ACC112 (cell line): ENCODE measurements at regions not wholly inside any gene's neighbourhood (a gene's known extent, or its start where the extent isn't known, plus 50 kb on each side); places are given as distances from the start of the nearest gene placed in this dataset.

Experiments
- H2AFZ ChIP-seq: fragments of 200-600 bp; sonication (generic); one replicate; pipeline ENCODE4 v1.6.0; 2017; ENCODE audit warnings: antibody characterized with exemption, low read length; ENCODE audit not compliant: unreplicated experiment
- H3K27ac ChIP-seq: fragments of 200-600 bp; sonication (generic); 2 replicates; pipeline ENCODE4 v1.5.1; 2014; ENCODE audit warnings: low read depth, mild to moderate bottlenecking, antibody characterized with exemption, low read length, moderate library complexity
- H3K27me3 ChIP-seq: fragments of 200-600 bp; sonication (generic); 2 replicates; pipeline ENCODE4 v1.6.1; 2014; ENCODE audit warnings: mild to moderate bottlenecking, antibody characterized with exemption, low read length, moderate library complexity, mixed read lengths; ENCODE audit not compliant: insufficient read depth
- H3K36me3 ChIP-seq: fragments of 200-600 bp; sonication (generic); 2 replicates; pipeline ENCODE4 v1.6.1; 2016; ENCODE audit warnings: mild to moderate bottlenecking, antibody characterized with exemption, low read length, moderate library complexity, mixed read lengths; ENCODE audit not compliant: insufficient read depth
- H3K4me1 ChIP-seq: fragments of 200-600 bp; sonication (generic); one replicate; pipeline ENCODE4 v1.6.1; 2016; ENCODE audit warnings: low read length, mixed read lengths; ENCODE audit not compliant: insufficient read depth, unreplicated experiment, control insufficient read depth
- H3K4me3 ChIP-seq: fragments of 200-600 bp; sonication (generic); 2 replicates; pipeline ENCODE4 v1.5.1; 2014; ENCODE audit warnings: mild to moderate bottlenecking, low read depth, low read length
- H3K79me2 ChIP-seq: fragments of 200-600 bp; sonication (generic); one replicate; pipeline ENCODE4 v1.6.0; 2016; ENCODE audit warnings: low read length; ENCODE audit not compliant: control insufficient read depth, unreplicated experiment, insufficient read depth

GRCh38 chr13:90708128-90708527, 639.4 kb upstream of the MIR17HG start:
- Histone ChIP-seq H2AFZ (no peak overlapping the region), H3K4me1 (no peaks in the 10 kb centered on the region)

DNA sequence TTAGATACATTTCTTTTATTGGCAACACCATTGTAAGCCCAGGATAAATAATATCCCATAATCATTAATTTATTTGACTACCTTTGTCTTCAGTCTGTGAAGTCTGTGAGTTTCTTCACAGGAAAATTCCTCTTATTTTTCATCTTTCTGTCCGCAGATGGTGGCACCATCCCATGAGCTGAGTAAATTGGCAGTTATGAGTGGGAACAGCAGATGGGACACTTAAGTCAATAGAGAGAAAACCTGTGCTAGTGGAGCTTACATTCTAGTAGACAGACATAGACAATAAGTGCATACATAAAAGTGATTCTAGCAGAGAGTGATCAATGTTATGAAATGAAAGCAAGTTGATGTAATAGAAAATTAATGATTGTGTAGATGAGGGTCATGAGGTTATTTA, 638.2 kb upstream of the MIR17HG start:
- Histone ChIP-seq H3K27ac (no peak overlapping the region), H2AFZ (no peak overlapping the region), H3K27me3 (no peaks in the 10 kb centered on the region), H3K4me1 (no peaks in the 10 kb centered on the region), H3K36me3 (no peaks in the 10 kb centered on the region), H3K4me3 (no peak overlapping the region), H3K79me2 (no peaks in the 10 kb centered on the region)

More at GRCh38 chr13:90708128-90708527, 639.4 kb upstream of the MIR17HG start:
- Histone ChIP-seq H3K27me3 (no peaks in the 10 kb centered on the region), H3K27ac (no peak overlapping the region), H3K36me3 (no peaks in the 10 kb centered on the region), H3K4me3 (no peak overlapping the region), H3K79me2 (no peaks in the 10 kb centered on the region)

DNA sequence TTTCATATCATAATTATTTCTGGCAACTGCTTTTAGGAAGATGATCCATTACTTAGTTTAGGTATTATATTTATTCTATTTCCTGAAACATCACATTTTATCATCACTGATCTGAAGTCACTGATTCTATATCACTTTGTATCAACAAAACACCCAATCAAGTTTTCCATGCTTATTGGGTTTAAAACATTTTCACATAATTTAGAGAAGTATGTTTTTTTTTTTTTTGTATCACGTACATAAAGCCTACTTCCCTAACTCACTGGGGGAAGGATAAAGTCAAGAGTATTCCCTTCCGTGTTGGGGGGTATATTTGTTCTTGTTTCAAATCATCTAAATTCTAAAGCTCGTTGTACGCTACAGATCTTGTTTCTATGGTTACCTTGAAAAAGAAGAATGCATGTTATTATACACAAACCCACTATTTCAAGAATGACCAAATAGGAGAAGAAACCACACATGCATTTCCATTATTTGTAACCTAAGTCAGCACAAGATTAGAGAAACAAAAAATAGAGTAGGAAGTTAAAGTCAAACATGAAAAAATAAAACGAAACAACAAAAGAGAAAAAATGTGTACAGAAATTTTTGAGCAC, 637.2 kb upstream of the MIR17HG start:
- H3K4me1 ChIP-seq: no peaks in the 10 kb centered on the region
- no peak overlapping the region for H2AFZ ChIP-seq
- no peak overlapping the region for H3K27ac ChIP-seq
- H3K79me2 ChIP-seq: no peaks in the 10 kb centered on the region
- no peak overlapping the region for H3K4me3 ChIP-seq
- H3K36me3 ChIP-seq: no peaks in the 10 kb centered on the region
- H3K27me3 ChIP-seq: no peaks in the 10 kb centered on the region

GRCh38 chr13:90713441-90714133, 633.9 kb upstream of the MIR17HG start:
- Histone ChIP-seq H3K4me3 (no peak overlapping the region), H3K4me1 (peaks cover 9% of the 10 kb centered on the region), H3K27ac (no peak overlapping the region), H3K79me2 (no peaks in the 10 kb centered on the region), H3K27me3 (no peaks in the 10 kb centered on the region), H2AFZ (no peak overlapping the region), H3K36me3 (no peaks in the 10 kb centered on the region)

DNA sequence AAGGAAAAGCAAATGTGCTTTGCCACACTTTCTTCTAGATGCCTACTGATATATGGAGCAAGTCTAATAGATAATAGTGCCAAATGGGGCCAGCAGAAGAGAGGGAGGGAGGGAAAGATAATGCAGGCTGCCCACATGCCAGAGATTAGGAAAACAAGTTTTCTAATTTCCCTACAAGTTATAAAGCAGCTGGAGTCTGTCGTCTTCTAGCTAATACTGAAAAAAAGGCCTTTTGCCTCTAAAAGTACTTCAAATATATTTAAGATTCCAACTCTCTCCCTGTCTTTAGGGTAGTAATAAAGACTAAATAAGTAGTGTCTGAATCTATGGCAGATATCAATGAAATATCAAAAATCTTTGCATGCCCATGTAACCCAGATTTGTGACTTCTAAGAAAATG, 632.0 kb upstream of the MIR17HG start:
- H3K36me3 ChIP-seq: no peaks in the 10 kb centered on the region
- H2AFZ ChIP-seq: no peak overlapping the region
- H3K79me2 ChIP-seq: no peaks in the 10 kb centered on the region
- H3K4me1 ChIP-seq: peaks cover 9% of the 10 kb centered on the region
- no peaks in the 10 kb centered on the region for H3K27me3 ChIP-seq
- no peak overlapping the region for H3K4me3 ChIP-seq
- H3K27ac ChIP-seq: no peak overlapping the region

DNA sequence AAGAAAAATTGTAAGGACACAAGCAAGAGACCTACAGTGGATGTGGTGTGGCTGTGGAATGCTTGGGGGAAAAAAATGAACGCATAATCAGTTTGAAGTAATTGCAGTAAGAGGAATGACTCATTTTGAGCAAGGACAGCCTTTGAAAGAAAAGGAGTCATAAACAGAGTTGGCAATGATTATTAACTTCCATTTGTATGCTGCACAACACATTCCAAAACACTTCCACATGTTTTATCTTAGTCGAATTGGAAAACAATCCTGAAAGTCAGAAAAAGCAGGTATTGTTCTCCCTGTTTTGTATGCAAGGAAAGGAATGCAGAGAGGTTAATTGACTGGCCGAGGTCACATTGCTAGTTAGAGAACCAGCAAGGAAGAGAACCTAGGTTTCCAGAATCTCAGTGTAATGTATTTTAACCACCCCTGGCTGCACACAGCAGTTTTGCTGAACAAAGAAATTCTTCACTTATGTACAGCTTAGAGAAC, 630.0 kb upstream of the MIR17HG start:
- Histone ChIP-seq H3K27ac (no peak overlapping the region), H3K79me2 (no peaks in the 10 kb centered on the region), H2AFZ (peak overlapping the region; percentile 24), H3K27me3 (no peaks in the 10 kb centered on the region), H3K36me3 (no peaks in the 10 kb centered on the region), H3K4me1 (peaks cover 9% of the 10 kb centered on the region), H3K4me3 (no peak overlapping the region)

DNA sequence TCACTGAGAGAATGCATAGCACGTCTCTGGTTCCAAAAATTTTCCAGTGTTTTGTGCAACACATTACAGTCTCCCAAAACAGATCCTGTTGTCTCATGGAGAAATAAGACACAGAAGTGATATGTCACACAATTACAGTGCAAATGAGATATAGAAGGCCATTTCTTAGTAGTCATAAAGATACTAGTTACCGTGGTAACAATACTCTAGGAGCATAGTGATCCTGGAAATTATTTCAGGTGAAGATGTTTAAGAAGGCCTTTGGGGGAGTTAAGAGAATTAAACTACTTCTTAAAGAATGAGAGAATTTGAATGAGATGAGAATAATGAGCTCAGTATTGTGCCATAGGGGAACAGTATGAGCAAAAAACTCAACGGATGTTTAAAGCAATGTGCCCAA, 628.0 kb upstream of the MIR17HG start:
- no peaks in the 10 kb centered on the region for H3K27me3 ChIP-seq
- H3K27ac ChIP-seq: no peak overlapping the region

GRCh38 chr13:90721937-90722336, 625.5 kb upstream of the MIR17HG start:
- Histone ChIP-seq H3K4me1 (peaks cover 14% of the 10 kb centered on the region), H3K79me2 (no peaks in the 10 kb centered on the region), H3K4me3 (no peak overlapping the region), H2AFZ (no peak overlapping the region), H3K27me3 (no peaks in the 10 kb centered on the region), H3K36me3 (no peaks in the 10 kb centered on the region), H3K27ac (no peak overlapping the region)

More for the DNA sequence above, 628.0 kb upstream of the MIR17HG start:
- Histone ChIP-seq H3K79me2 (no peaks in the 10 kb centered on the region), H3K4me3 (no peak overlapping the region), H3K4me1 (peaks cover 14% of the 10 kb centered on the region), H3K36me3 (no peaks in the 10 kb centered on the region), H2AFZ (no peak overlapping the region)

- peaks cover 4% of the 10 kb centered on the region for H3K4me1 ChIP-seq
These were observed 624.1 kb upstream of the MIR17HG start for GRCh38 chr13:90723381-90723780.

GRCh38 chr13:90726375-90726774, 621.1 kb upstream of the MIR17HG start:
- Histone ChIP-seq H2AFZ (no peak overlapping the region), H3K4me1 (peaks cover 4% of the 10 kb centered on the region), H3K27me3 (no peaks in the 10 kb centered on the region), H3K79me2 (no peaks in the 10 kb centered on the region), H3K27ac (no peak overlapping the region), H3K36me3 (no peaks in the 10 kb centered on the region), H3K4me3 (no peak overlapping the region)

More at GRCh38 chr13:90723381-90723780, 624.1 kb upstream of the MIR17HG start:
- no peaks in the 10 kb centered on the region for H3K27me3 ChIP-seq
- no peak overlapping the region; the same call in 1 of the 2 replicates for H3K27ac ChIP-seq
- H3K4me3 ChIP-seq: no peak overlapping the region
- no peaks in the 10 kb centered on the region for H3K79me2 ChIP-seq
- no peaks in the 10 kb centered on the region for H3K36me3 ChIP-seq
- H2AFZ ChIP-seq: peak overlapping the region; percentile 26

DNA sequence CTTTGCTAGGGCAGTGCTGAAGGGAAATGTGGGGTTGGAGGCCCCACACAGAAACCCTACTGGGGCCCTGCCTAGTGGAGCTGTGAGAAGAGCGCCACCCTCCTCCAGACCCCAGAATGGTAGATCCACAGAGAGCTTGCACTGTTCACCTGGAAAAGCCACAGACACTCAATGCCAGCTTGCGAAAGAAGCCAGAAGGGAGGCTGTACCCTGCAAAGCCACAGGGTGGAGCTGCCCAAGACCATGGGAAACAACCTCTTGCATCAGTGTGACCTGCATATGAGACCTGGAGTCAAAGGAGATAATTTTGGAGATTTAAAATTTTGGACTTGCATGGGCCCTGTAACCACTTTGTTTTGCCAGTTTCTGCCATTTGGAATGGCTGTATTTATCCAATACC, 615.4 kb upstream of the MIR17HG start:
- no peak overlapping the region for H3K4me3 ChIP-seq

More for the DNA sequence above, 615.4 kb upstream of the MIR17HG start:
- H2AFZ ChIP-seq: no peak overlapping the region
- no peaks in the 10 kb centered on the region for H3K79me2 ChIP-seq
- no peaks in the 10 kb centered on the region for H3K4me1 ChIP-seq
- no peak overlapping the region for H3K27ac ChIP-seq
- no peaks in the 10 kb centered on the region for H3K36me3 ChIP-seq
- H3K27me3 ChIP-seq: no peaks in the 10 kb centered on the region
